OCI-LY7 (cell line): ENCODE measurements at regions not wholly inside any gene's neighbourhood (a gene's known extent, or its start where the extent isn't known, plus 50 kb on each side); places are given as distances from the start of the nearest gene placed in this dataset.

Experiments used
- BruUV-seq: library from RNA; stranded (reverse); fragments of 400-500 nt; replicated peaks from 2 replicates; lab custom pipeline; 2021; lab: Mats Ljungman, UMichigan
- CTCF ChIA-PET: fragments of 300-600 bp; sonication (Branson Sonifier 250); formaldehyde crosslinking; loops from one replicate; lab custom pipeline; 2022; ENCODE audit warnings: antibody characterized with exemption; ENCODE audit not compliant: unreplicated experiment; lab: Charles Lee
- POLR2A ChIA-PET: fragments of 300-600 bp; sonication (Branson Sonifier 250); formaldehyde crosslinking; loops from one replicate; lab custom pipeline; 2022; ENCODE audit warnings: antibody characterized with exemption; lab: Charles Lee
- DNase-seq: peaks from one replicate; pipeline ENCODE4 v3.0.0-alpha.2; 2015; ENCODE audit warnings: low spot score
- H2AFZ ChIP-seq: fragments of 200-600 bp; sonication (generic), shearing (Covaris generic); 2 replicates; pipeline ENCODE4 v1.6.1; 2014; ENCODE audit warnings: mild to moderate bottlenecking, antibody characterized with exemption, low read length, moderate library complexity
- H3K27ac ChIP-seq: fragments of 200-600 bp; sonication (generic); 2 replicates; pipeline ENCODE4 v1.5.1; 2014; ENCODE audit warnings: mixed run types, low read depth, mild to moderate bottlenecking, moderate library complexity, low read length, inconsistent platforms; ENCODE audit not compliant: poor library complexity, severe bottlenecking
- H3K36me3 ChIP-seq: fragments of 200-600 bp; sonication (generic); 2 replicates; pipeline ENCODE4 v1.6.1; 2014; ENCODE audit warnings: mild to moderate bottlenecking, antibody characterized with exemption, low read length, moderate library complexity, mixed read lengths; ENCODE audit not compliant: insufficient read depth
- H3K4me1 ChIP-seq: fragments of 200-600 bp; sonication (generic); 2 replicates; pipeline ENCODE4 v1.5.1; 2014; ENCODE audit warnings: mild to moderate bottlenecking, low read length; ENCODE audit not compliant: insufficient read depth, poor library complexity, severe bottlenecking
- H3K4me2 ChIP-seq: fragments of 200-600 bp; sonication (generic); 2 replicates; pipeline ENCODE4 v1.6.1; 2014; ENCODE audit warnings: mild to moderate bottlenecking, low read length
- H3K4me3 ChIP-seq: fragments of 200-600 bp; sonication (generic); 2 replicates; pipeline ENCODE4 v1.5.1; 2014; ENCODE audit warnings: mild to moderate bottlenecking, low read depth, low read length; ENCODE audit not compliant: poor library complexity, severe bottlenecking
- H3K79me2 ChIP-seq: fragments of 200-600 bp; sonication (generic); 2 replicates; pipeline ENCODE4 v1.6.1; 2016; ENCODE audit warnings: low read depth, mild to moderate bottlenecking, low read length, moderate library complexity, mixed read lengths; ENCODE audit not compliant: insufficient read depth
- H3K9me2 ChIP-seq: fragments of 200-600 bp; sonication (generic); 2 replicates; pipeline ENCODE4 v1.6.1; 2016; ENCODE audit warnings: mild to moderate bottlenecking, low read length, mixed read lengths; ENCODE audit not compliant: insufficient read depth
- H3K9me3 ChIP-seq: fragments of 200-600 bp; sonication (generic); 2 replicates; pipeline ENCODE4 v1.6.1; 2014; ENCODE audit warnings: mild to moderate bottlenecking, mixed run types, low read length, mixed read lengths
- H4K20me1 ChIP-seq: fragments of 200-600 bp; sonication (generic); 2 replicates; pipeline ENCODE4 v1.6.1; 2014; ENCODE audit warnings: mild to moderate bottlenecking, antibody characterized with exemption, low read length, moderate library complexity, mixed read lengths; ENCODE audit not compliant: insufficient read depth
- EZH2phosphoT487 ChIP-seq: fragments of 200-600 bp; sonication (generic); IDR thresholded peaks from 2 replicates; pipeline ENCODE4 v1.6.1; 2018; ENCODE audit warnings: low read depth, borderline replicate concordance, mild to moderate bottlenecking, mixed run types, antibody characterized with exemption, low read length, moderate library complexity, mixed read lengths
- intact Hi-C: fragments of 100-400 bp; cut with micrococcal nuclease; formaldehyde crosslinking; loops from one replicate; pipeline ENCODE4 v1.10.0; 2022; ENCODE audit not compliant: unreplicated experiment
- TF ChIP-seq, protein P1 (sequence below): fragments of 200-600 bp; sonication (generic); conservative IDR thresholded peaks from 2 replicates; pipeline ENCODE4 v1.5.1; 2014; ENCODE audit warnings: mild to moderate bottlenecking, antibody characterized with exemption, low read length, moderate library complexity, mixed read lengths

DNA sequence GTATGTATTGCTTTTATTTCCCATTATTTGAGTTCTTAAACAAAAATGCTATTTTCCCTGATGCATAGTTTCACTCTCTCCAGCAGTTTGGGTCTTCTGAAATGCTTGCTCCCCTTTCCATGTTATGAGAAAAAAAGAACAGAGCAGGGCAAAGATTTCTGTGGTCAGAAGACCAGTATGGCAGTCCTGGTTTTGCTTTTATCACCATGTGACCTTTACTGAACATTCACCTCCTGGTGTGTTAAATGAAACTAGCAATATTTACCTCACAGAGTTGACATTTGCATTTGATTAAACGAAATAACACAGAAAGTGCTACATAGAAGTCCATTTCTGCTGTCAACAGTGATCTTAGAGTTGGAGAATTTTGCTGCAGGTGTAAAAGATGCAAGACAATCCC is 141.0 kb upstream of the G2E3 start:
- Histone ChIP-seq H3K79me2 (no peaks in the 10 kb centered on the region), H3K9me2 (no peaks in the 10 kb centered on the region), H3K27ac (no peak overlapping the region), H2AFZ (no peak overlapping the region), H3K36me3 (no peaks in the 10 kb centered on the region), H4K20me1 (no peaks in the 10 kb centered on the region), H3K4me3 (no peak overlapping the region), H3K4me2 (no peak overlapping the region), H3K9me3 (no peaks in the 10 kb centered on the region), H3K4me1 (no peaks in the 10 kb centered on the region)
- TF ChIP-seq, protein P1, sequence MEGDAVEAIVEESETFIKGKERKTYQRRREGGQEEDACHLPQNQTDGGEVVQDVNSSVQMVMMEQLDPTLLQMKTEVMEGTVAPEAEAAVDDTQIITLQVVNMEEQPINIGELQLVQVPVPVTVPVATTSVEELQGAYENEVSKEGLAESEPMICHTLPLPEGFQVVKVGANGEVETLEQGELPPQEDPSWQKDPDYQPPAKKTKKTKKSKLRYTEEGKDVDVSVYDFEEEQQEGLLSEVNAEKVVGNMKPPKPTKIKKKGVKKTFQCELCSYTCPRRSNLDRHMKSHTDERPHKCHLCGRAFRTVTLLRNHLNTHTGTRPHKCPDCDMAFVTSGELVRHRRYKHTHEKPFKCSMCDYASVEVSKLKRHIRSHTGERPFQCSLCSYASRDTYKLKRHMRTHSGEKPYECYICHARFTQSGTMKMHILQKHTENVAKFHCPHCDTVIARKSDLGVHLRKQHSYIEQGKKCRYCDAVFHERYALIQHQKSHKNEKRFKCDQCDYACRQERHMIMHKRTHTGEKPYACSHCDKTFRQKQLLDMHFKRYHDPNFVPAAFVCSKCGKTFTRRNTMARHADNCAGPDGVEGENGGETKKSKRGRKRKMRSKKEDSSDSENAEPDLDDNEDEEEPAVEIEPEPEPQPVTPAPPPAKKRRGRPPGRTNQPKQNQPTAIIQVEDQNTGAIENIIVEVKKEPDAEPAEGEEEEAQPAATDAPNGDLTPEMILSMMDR: no peak
- TF ChIP-seq EZH2phosphoT487: no peak
- DNase-seq: no peak
- ChIA-PET POLR2A (no interaction called here), CTCF (no interaction called here)
- intact Hi-C loops: no loop called here
- no TSS peak for BruUV-seq

- H3K36me3 ChIP-seq: no peaks in the 10 kb centered on the region
- H3K4me2 ChIP-seq: no peak overlapping the region
- no peak for TF ChIP-seq EZH2phosphoT487
- DNase-seq: no peak
- no peaks in the 10 kb centered on the region for H3K4me1 ChIP-seq
- H2AFZ ChIP-seq: no peak overlapping the region
- POLR2A ChIA-PET: no interaction called here
- H3K9me3 ChIP-seq: no peaks in the 10 kb centered on the region
- BruUV-seq: no TSS peak
- CTCF ChIA-PET: no interaction called here
- no peak overlapping the region for H3K27ac ChIP-seq
- H3K79me2 ChIP-seq: no peaks in the 10 kb centered on the region
- H4K20me1 ChIP-seq: no peaks in the 10 kb centered on the region
- no peak overlapping the region for H3K4me3 ChIP-seq
- intact Hi-C loops: no loop called here
- no peaks in the 10 kb centered on the region for H3K9me2 ChIP-seq
Observed at GRCh38 chr14:30419037-30419436, 139.9 kb upstream of the G2E3 start.

DNA sequence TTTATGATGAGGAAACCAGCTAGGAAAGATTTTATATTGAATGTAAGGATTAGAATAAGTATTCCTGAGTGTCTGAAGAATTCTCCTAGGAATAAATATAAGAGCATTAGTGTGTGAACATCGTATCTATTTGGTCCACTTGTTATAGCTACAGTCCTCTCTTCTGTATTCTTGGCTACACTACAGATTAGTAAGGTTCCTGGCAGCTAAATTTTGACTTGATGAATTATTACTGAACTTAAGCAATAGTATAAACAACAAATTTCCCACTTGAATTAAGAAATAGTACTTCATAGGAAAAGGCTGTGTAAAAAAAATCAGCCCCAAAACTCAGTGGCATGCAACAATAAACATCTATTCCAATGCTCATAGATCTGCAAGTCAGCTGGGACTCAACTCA is 138.4 kb upstream of the G2E3 start:
- no peaks in the 10 kb centered on the region for H3K4me1 ChIP-seq
- CTCF ChIA-PET: no interaction called here
- TF ChIP-seq EZH2phosphoT487: no peak
- TF ChIP-seq, protein P1: no peak
- POLR2A ChIA-PET: interaction anchor here (0.7 kb wide), 2 partner anchors 9 to 20 kb away, joined by 3 read pairs; no protein-coding TSS in a partner anchor
- intact Hi-C loops: no loop called here
- no peak overlapping the region for H3K4me3 ChIP-seq
- H3K4me2 ChIP-seq: no peak overlapping the region
- H3K36me3 ChIP-seq: no peaks in the 10 kb centered on the region
- no TSS peak for BruUV-seq
- H3K9me3 ChIP-seq: no peaks in the 10 kb centered on the region
- no peak overlapping the region for H2AFZ ChIP-seq
- no peaks in the 10 kb centered on the region for H3K79me2 ChIP-seq
- no peaks in the 10 kb centered on the region for H3K9me2 ChIP-seq
- no peak overlapping the region for H3K27ac ChIP-seq
- DNase-seq: no peak
- H4K20me1 ChIP-seq: no peaks in the 10 kb centered on the region
